ENCODE measurements at regions not wholly inside any gene's neighbourhood (a gene's known extent, or its start where the extent isn't known, plus 50 kb on each side); places are given as distances from the start of the nearest gene placed in this dataset.

DNA sequence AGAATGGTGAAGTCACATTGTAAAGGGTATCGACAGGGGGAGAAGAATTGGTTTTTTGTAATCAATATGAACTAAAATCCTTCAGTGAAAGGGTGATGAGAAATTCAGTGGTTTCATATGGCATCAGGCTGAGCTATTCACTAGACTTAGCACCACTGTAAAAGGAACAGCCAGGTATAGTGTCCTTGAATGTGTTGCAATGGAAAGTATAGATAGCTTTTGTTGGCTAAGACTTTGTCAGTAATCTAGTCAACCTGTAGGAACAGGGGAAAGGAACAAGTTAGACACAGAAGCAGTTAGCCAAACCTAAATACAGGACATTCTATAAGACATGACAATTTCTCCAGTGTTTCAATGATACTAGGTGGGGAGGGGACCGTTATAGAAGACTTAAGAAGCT is 172.6 kb upstream of the MOCS1 start:
- Histone ChIP-seq H3K4me3 (replicated peaks in 1 of 3; ENCODE audit: insufficient read depth in 1 of 3, low read depth in 2 of 3, low read length in 3 of 3) (no peak overlapping the region), H3K27me3 (ENCODE audit: control insufficient read depth in 1 of 2, insufficient read depth in 2 of 2, low read length in 2 of 2) (no peaks in the 10 kb centered on the region), H3K9me3 (ENCODE audit: low read length) (peaks cover 83% of the 10 kb centered on the region), H3K4me1 (ENCODE audit: insufficient read depth, low read length) (no peaks in the 10 kb centered on the region), H3K79me2 (ENCODE audit: insufficient read depth, low read length) (no peaks in the 10 kb centered on the region), H3K9ac (ENCODE audit: insufficient read depth, low read depth, low read length) (no peak overlapping the region), H3K4me2 (ENCODE audit: low read depth, low read length) (no peak overlapping the region), H4K20me1 (ENCODE audit: insufficient read depth, low read length) (no peaks in the 10 kb centered on the region), H2AFZ (ENCODE audit: low read length) (no peak overlapping the region), H3K36me3 (replicated peaks in 1 of 2; ENCODE audit: control insufficient read depth in 1 of 2, insufficient read depth in 2 of 2, low read length in 2 of 2) (no peaks in the 10 kb centered on the region), H3K27ac (ENCODE audit: extremely low read length, insufficient read depth, low read length) (no peak overlapping the region)
- no TSS peak for BruUV-seq (replicated peaks)
- no peak for DNase-seq (ENCODE audit: low spot score)
- intact Hi-C loops (cut with micrococcal nuclease; ENCODE audit: unreplicated experiment): no loop called here
- WGBS (ENCODE audit: low lambda C conversion rate): 0% methylated on average over 2 of the region's 2 CpGs
- in situ Hi-C loops (cut with HindIII; ENCODE audit: extremely low pct_ligation_motif_present, low pct_unique_long_range_greater_than_20kb): no loop called here
- no peak for FAIRE-seq
- ATAC-seq: no peak
- TF ChIP-seq, protein P1, sequence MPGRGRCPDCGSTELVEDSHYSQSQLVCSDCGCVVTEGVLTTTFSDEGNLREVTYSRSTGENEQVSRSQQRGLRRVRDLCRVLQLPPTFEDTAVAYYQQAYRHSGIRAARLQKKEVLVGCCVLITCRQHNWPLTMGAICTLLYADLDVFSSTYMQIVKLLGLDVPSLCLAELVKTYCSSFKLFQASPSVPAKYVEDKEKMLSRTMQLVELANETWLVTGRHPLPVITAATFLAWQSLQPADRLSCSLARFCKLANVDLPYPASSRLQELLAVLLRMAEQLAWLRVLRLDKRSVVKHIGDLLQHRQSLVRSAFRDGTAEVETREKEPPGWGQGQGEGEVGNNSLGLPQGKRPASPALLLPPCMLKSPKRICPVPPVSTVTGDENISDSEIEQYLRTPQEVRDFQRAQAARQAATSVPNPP (CRISPR knock-in tag; IDR thresholded peaks at IDR 0.05): no peak
- no peak for TF ChIP-seq JUNB (CRISPR knock-in tag; IDR thresholded peaks at IDR 0.05; ENCODE audit: borderline replicate concordance)
- no peak for TF ChIP-seq JARID2 (CRISPR knock-in tag; IDR thresholded peaks at IDR 0.05; ENCODE audit: insufficient replicate concordance)
- TF ChIP-seq ZBTB3 (CRISPR knock-in tag; IDR thresholded peaks at IDR 0.05; ENCODE audit: borderline replicate concordance, low read depth): no peak
- no peak for TF ChIP-seq ZNF615 (CRISPR knock-in tag; IDR thresholded peaks at IDR 0.05; ENCODE audit: borderline replicate concordance)
- TF ChIP-seq ZNF326 (CRISPR knock-in tag; IDR thresholded peaks at IDR 0.05; ENCODE audit: borderline replicate concordance): no peak
- TF ChIP-seq YEATS2 (CRISPR knock-in tag; IDR thresholded peaks at IDR 0.05; ENCODE audit: borderline replicate concordance): no peak
- no peak for TF ChIP-seq MIER3 (CRISPR knock-in tag; IDR thresholded peaks at IDR 0.05; ENCODE audit: borderline replicate concordance)
- TF ChIP-seq TBL1XR1 (IDR thresholded peaks at IDR 0.05; ENCODE audit: borderline replicate concordance, low read length, partially characterized antibody): no peak
- no peak for TF ChIP-seq TCF7 (IDR thresholded peaks at IDR 0.05; ENCODE audit: low read depth)
- TF ChIP-seq NBN (conservative IDR thresholded peaks at IDR 0.05): no peak
- TF ChIP-seq ZNF12 (CRISPR knock-in tag; IDR thresholded peaks at IDR 0.05): no peak
- TF ChIP-seq, protein P2, sequence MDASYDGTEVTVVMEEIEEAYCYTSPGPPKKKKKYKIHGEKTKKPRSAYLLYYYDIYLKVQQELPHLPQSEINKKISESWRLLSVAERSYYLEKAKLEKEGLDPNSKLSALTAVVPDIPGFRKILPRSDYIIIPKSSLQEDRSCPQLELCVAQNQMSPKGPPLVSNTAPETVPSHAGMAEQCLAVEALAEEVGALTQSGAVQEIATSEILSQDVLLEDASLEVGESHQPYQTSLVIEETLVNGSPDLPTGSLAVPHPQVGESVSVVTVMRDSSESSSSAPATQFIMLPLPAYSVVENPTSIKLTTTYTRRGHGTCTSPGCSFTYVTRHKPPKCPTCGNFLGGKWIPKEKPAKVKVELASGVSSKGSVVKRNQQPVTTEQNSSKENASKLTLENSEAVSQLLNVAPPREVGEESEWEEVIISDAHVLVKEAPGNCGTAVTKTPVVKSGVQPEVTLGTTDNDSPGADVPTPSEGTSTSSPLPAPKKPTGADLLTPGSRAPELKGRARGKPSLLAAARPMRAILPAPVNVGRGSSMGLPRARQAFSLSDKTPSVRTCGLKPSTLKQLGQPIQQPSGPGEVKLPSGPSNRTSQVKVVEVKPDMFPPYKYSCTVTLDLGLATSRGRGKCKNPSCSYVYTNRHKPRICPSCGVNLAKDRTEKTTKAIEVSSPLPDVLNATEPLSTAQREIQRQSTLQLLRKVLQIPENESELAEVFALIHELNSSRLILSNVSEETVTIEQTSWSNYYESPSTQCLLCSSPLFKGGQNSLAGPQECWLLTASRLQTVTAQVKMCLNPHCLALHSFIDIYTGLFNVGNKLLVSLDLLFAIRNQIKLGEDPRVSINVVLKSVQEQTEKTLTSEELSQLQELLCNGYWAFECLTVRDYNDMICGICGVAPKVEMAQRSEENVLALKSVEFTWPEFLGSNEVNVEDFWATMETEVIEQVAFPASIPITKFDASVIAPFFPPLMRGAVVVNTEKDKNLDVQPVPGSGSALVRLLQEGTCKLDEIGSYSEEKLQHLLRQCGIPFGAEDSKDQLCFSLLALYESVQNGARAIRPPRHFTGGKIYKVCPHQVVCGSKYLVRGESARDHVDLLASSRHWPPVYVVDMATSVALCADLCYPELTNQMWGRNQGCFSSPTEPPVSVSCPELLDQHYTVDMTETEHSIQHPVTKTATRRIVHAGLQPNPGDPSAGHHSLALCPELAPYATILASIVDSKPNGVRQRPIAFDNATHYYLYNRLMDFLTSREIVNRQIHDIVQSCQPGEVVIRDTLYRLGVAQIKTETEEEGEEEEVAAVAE (CRISPR knock-in tag; IDR thresholded peaks at IDR 0.05; ENCODE audit: borderline replicate concordance): no peak
- TF ChIP-seq HNF4A (CRISPR knock-in tag; IDR thresholded peaks at IDR 0.05): no peak
- no peak for TF ChIP-seq ARID2 (CRISPR knock-in tag; IDR thresholded peaks at IDR 0.05; ENCODE audit: borderline replicate concordance)
- no peak for TF ChIP-seq PAWR (CRISPR knock-in tag; IDR thresholded peaks at IDR 0.05; ENCODE audit: borderline replicate concordance)
- TF ChIP-seq KLF12 (CRISPR knock-in tag; IDR thresholded peaks at IDR 0.05; ENCODE audit: borderline replicate concordance): no peak
- TF ChIP-seq ZNF496 (CRISPR knock-in tag; IDR thresholded peaks at IDR 0.05; ENCODE audit: insufficient replicate concordance): no peak
- TF ChIP-seq REL (CRISPR knock-in tag; conservative IDR thresholded peaks at IDR 0.05): no peak
- TF ChIP-seq SP1 (IDR thresholded peaks at IDR 0.05): no peak
- no peak for TF ChIP-seq SP1 (CRISPR knock-in tag; IDR thresholded peaks at IDR 0.05)
- POLR2A ChIA-PET: no interaction called here
- CTCF ChIA-PET (ENCODE audit: low intra/inter-chr PET ratio, low total read pairs): no interaction called here
